ENCODE measurements at regions not wholly inside any gene's neighbourhood (a gene's known extent, or its start where the extent isn't known, plus 50 kb on each side); places are given as distances from the start of the nearest gene placed in this dataset.

- TF ChIP-seq REST (IDR thresholded peaks at IDR 0.05; ENCODE audit: insufficient read depth in 1 of 2, low read depth in 2 of 2, low read length in 2 of 2) (no peak), SIN3A (IDR thresholded peaks at IDR 0.05; ENCODE audit: borderline replicate concordance, insufficient read depth, low read length) (no peak), FOXP2 (optimal IDR thresholded peaks at IDR 0.05; ENCODE audit: borderline replicate concordance, extremely low read depth, extremely low read length, insufficient read depth) (no peak)
Observed at GRCh38 chr5:61600123-61600444, 268.0 kb downstream of the ZSWIM6 start.

GRCh38 chr5:61600945-61601511 lies 269.0 kb downstream of the ZSWIM6 start:
- TF ChIP-seq SIN3A (IDR thresholded peaks at IDR 0.05; ENCODE audit: borderline replicate concordance, insufficient read depth, low read length) = no peak
- TF ChIP-seq FOXP2 (optimal IDR thresholded peaks at IDR 0.05; ENCODE audit: borderline replicate concordance, extremely low read depth, extremely low read length, insufficient read depth) = no peak

GRCh38 chr5:61603211-61603908 lies 271.3 kb downstream of the ZSWIM6 start:
- TF ChIP-seq SIN3A (IDR thresholded peaks at IDR 0.05; ENCODE audit: borderline replicate concordance, insufficient read depth, low read length) = no peak
- TF ChIP-seq FOXP2 (optimal IDR thresholded peaks at IDR 0.05; ENCODE audit: borderline replicate concordance, extremely low read depth, extremely low read length, insufficient read depth) = no peak
- no peak for TF ChIP-seq TAF1 (IDR thresholded peaks at IDR 0.05; ENCODE audit: borderline replicate concordance, insufficient read depth, low read length)
- TF ChIP-seq POLR2AphosphoS5 (IDR thresholded peaks at IDR 0.05; ENCODE audit: low read depth, low read length) = no peak
- no peak for TF ChIP-seq REST (IDR thresholded peaks at IDR 0.05; ENCODE audit: insufficient read depth in 1 of 2, low read depth in 2 of 2, low read length in 2 of 2)

- TF ChIP-seq POLR2AphosphoS5 (IDR thresholded peaks at IDR 0.05; ENCODE audit: low read depth, low read length) (no peak), FOXP2 (optimal IDR thresholded peaks at IDR 0.05; ENCODE audit: borderline replicate concordance, extremely low read depth, extremely low read length, insufficient read depth) (no peak), SIN3A (IDR thresholded peaks at IDR 0.05; ENCODE audit: borderline replicate concordance, insufficient read depth, low read length) (no peak), REST (IDR thresholded peaks at IDR 0.05; ENCODE audit: insufficient read depth in 1 of 2, low read depth in 2 of 2, low read length in 2 of 2) (no peak), TAF1 (IDR thresholded peaks at IDR 0.05; ENCODE audit: borderline replicate concordance, insufficient read depth, low read length) (no peak)
Observed at GRCh38 chr5:61604076-61605025, 272.3 kb downstream of the ZSWIM6 start.

- TF ChIP-seq SIN3A (IDR thresholded peaks at IDR 0.05; ENCODE audit: borderline replicate concordance, insufficient read depth, low read length) = no peak
- no peak for TF ChIP-seq TAF1 (IDR thresholded peaks at IDR 0.05; ENCODE audit: borderline replicate concordance, insufficient read depth, low read length)
- no peak for TF ChIP-seq REST (IDR thresholded peaks at IDR 0.05; ENCODE audit: insufficient read depth in 1 of 2, low read depth in 2 of 2, low read length in 2 of 2)
- TF ChIP-seq FOXP2 (optimal IDR thresholded peaks at IDR 0.05; ENCODE audit: borderline replicate concordance, extremely low read depth, extremely low read length, insufficient read depth) = no peak
- TF ChIP-seq POLR2AphosphoS5 (IDR thresholded peaks at IDR 0.05; ENCODE audit: low read depth, low read length) = no peak
Observed at GRCh38 chr5:61609840-61610677, 278.0 kb downstream of the ZSWIM6 start.

Measured in PFSK-1 (cell line).